ENCODE measurements at regions not wholly inside any gene's neighbourhood (a gene's known extent, or its start where the extent isn't known, plus 50 kb on each side); places are given as distances from the start of the nearest gene placed in this dataset.

- no peaks in the 10 kb centered on the region for H3K36me3 ChIP-seq
- no peak overlapping the region for H3K27ac ChIP-seq
- H3K4me3 ChIP-seq: no peak overlapping the region
- H3K27me3 ChIP-seq: no peaks in the 10 kb centered on the region
- DNase-seq (no peak), ATAC-seq (no peak)
- 64% methylated on average over 3 of the region's 3 CpGs for WGBS (ENCODE audit: insufficient coverage, low coverage, low lambda C conversion rate, missing lambda C conversion rate)
- no peak for TF ChIP-seq CTCF (IDR thresholded peaks at IDR 0.05)
- no peak for TF ChIP-seq POLR2A (IDR thresholded peaks at IDR 0.05)
- no peaks in the 10 kb centered on the region for H3K4me1 ChIP-seq
- H3K9me3 ChIP-seq: no peaks in the 10 kb centered on the region
- intact Hi-C loops (cut with DNase I): no loop called here
These were observed 212.4 kb downstream of the PCDH7 start for GRCh38 chr4:30932581-30932980.

- H3K9me3 ChIP-seq: no peaks in the 10 kb centered on the region
- intact Hi-C loops (cut with DNase I): no loop called here
- H3K27me3 ChIP-seq: no peaks in the 10 kb centered on the region
- H3K4me1 ChIP-seq: no peaks in the 10 kb centered on the region
- H3K27ac ChIP-seq: no peak overlapping the region
- DNase-seq (no peak), ATAC-seq (no peak)
- H3K4me3 ChIP-seq: no peak overlapping the region
- TF ChIP-seq CTCF (IDR thresholded peaks at IDR 0.05) (no peak), POLR2A (IDR thresholded peaks at IDR 0.05) (no peak)
- H3K36me3 ChIP-seq: no peaks in the 10 kb centered on the region
These were observed 218.9 kb downstream of the PCDH7 start for GRCh38 chr4:30939069-30939468.

GRCh38 chr4:30939684-30940083 lies 219.5 kb downstream of the PCDH7 start:
- Histone ChIP-seq H3K4me1 (no peaks in the 10 kb centered on the region), H3K27me3 (no peaks in the 10 kb centered on the region), H3K27ac (no peak overlapping the region), H3K36me3 (no peaks in the 10 kb centered on the region), H3K4me3 (no peak overlapping the region), H3K9me3 (no peaks in the 10 kb centered on the region)
- TF ChIP-seq CTCF (IDR thresholded peaks at IDR 0.05) (no peak), POLR2A (IDR thresholded peaks at IDR 0.05) (no peak)
- DNase-seq (no peak), ATAC-seq (no peak)
- 23% methylated on average over 4 of the region's 4 CpGs for WGBS (ENCODE audit: insufficient coverage, low coverage, low lambda C conversion rate, missing lambda C conversion rate)
- intact Hi-C loops (cut with DNase I): no loop called here

GRCh38 chr4:30941641-30942040 lies 221.5 kb downstream of the PCDH7 start:
- no peak overlapping the region for H3K27ac ChIP-seq
- ATAC-seq (no peak), DNase-seq (no peak)
- intact Hi-C loops (cut with DNase I): no loop called here
- H3K4me1 ChIP-seq: no peaks in the 10 kb centered on the region
- H3K36me3 ChIP-seq: no peaks in the 10 kb centered on the region
- no peaks in the 10 kb centered on the region for H3K9me3 ChIP-seq
- TF ChIP-seq CTCF (IDR thresholded peaks at IDR 0.05): no peak
- TF ChIP-seq POLR2A (IDR thresholded peaks at IDR 0.05): no peak
- no peak overlapping the region for H3K4me3 ChIP-seq
- no peaks in the 10 kb centered on the region for H3K27me3 ChIP-seq

- Histone ChIP-seq H3K9me3 (no peaks in the 10 kb centered on the region), H3K27me3 (no peaks in the 10 kb centered on the region), H3K4me3 (no peak overlapping the region), H3K36me3 (no peaks in the 10 kb centered on the region), H3K4me1 (no peaks in the 10 kb centered on the region), H3K27ac (no peak overlapping the region)
- 25% methylated on average over 2 of the region's 2 CpGs for WGBS (ENCODE audit: insufficient coverage, low coverage, low lambda C conversion rate, missing lambda C conversion rate)
- intact Hi-C loops (cut with DNase I): no loop called here
- no peak for TF ChIP-seq POLR2A (IDR thresholded peaks at IDR 0.05)
- no peak for TF ChIP-seq CTCF (IDR thresholded peaks at IDR 0.05)
- DNase-seq (no peak), ATAC-seq (no peak)
These were observed 223.2 kb downstream of the PCDH7 start for GRCh38 chr4:30943356-30943755.

All from right lobe of liver (tissue), 6 donors.